GM23248 (cell line): ENCODE measurements at regions not wholly inside any gene's neighbourhood (a gene's known extent, or its start where the extent isn't known, plus 50 kb on each side); places are given as distances from the start of the nearest gene placed in this dataset.
A peak's percentile ranks its signal among the peaks of the same experiment; 100 is the strongest.

Experiments used
- DNase-seq: peaks from one replicate; pipeline ENCODE4 v3.0.0-alpha.2; 2015
- H2AFZ ChIP-seq: fragments of 200-600 bp; sonication (generic); 2 replicates; pipeline ENCODE4 v1.6.1; 2016; ENCODE audit warnings: antibody characterized with exemption
- H3F3A ChIP-seq: fragments of 200-600 bp; sonication (generic); 2 replicates; pipeline ENCODE4 v1.6.1; 2016; ENCODE audit warnings: mild to moderate bottlenecking, antibody characterized with exemption, mixed run types; ENCODE audit not compliant: insufficient read depth
- H3K27ac ChIP-seq: fragments of 200-600 bp; sonication (generic); 2 replicates; pipeline ENCODE4 v1.5.1; 2016; ENCODE audit warnings: mild to moderate bottlenecking
- H3K27me3 ChIP-seq: fragments of 200-600 bp; sonication (generic); replicated peaks from 2 replicates; pipeline ENCODE4 v1.6.1; 2016; ENCODE audit warnings: mild to moderate bottlenecking; ENCODE audit not compliant: insufficient read depth
- H3K36me3 ChIP-seq: fragments of 200-600 bp; sonication (generic); 2 replicates; pipeline ENCODE4 v1.6.1; 2016; ENCODE audit warnings: low read depth, mild to moderate bottlenecking
- H3K4me1 ChIP-seq: fragments of 200-600 bp; sonication (generic); 2 replicates; pipeline ENCODE4 v1.6.1; 2016; ENCODE audit warnings: mild to moderate bottlenecking; ENCODE audit not compliant: insufficient read depth
- H3K4me2 ChIP-seq: fragments of 200-600 bp; sonication (generic); one replicate; pipeline ENCODE4 v1.6.1; 2016; ENCODE audit warnings: mild to moderate bottlenecking; ENCODE audit not compliant: unreplicated experiment
- H3K4me3 ChIP-seq: fragments of 200-600 bp; sonication (generic); 2 replicates; pipeline ENCODE4 v1.5.1; 2016; ENCODE audit warnings: mild to moderate bottlenecking
- H3K79me2 ChIP-seq: fragments of 200-600 bp; sonication (generic); 2 replicates; pipeline ENCODE4 v1.6.1; 2016; ENCODE audit warnings: mild to moderate bottlenecking; ENCODE audit not compliant: insufficient read depth
- H3K9ac ChIP-seq: fragments of 200-600 bp; sonication (generic); 2 replicates; pipeline ENCODE4 v1.6.1; 2016; ENCODE audit warnings: mild to moderate bottlenecking
- H3K9me2 ChIP-seq: fragments of 200-600 bp; sonication (generic); 2 replicates; pipeline ENCODE4 v1.6.1; 2016; ENCODE audit warnings: mixed run types, mild to moderate bottlenecking, moderate library complexity; ENCODE audit not compliant: insufficient read depth
- H3K9me3 ChIP-seq: fragments of 200-600 bp; sonication (generic); one replicate; pipeline ENCODE4 v1.6.1; 2017; ENCODE audit warnings: low read depth
- H4K20me1 ChIP-seq: fragments of 200-600 bp; sonication (generic); 2 replicates; pipeline ENCODE4 v1.6.0; 2016; ENCODE audit not compliant: insufficient read depth
- EZH2 ChIP-seq: fragments of 200-600 bp; sonication (generic); IDR thresholded peaks from 2 replicates; pipeline ENCODE4 v1.6.1; 2018; ENCODE audit warnings: antibody characterized with exemption, mild to moderate bottlenecking; ENCODE audit not compliant: insufficient read depth, poor library complexity, severe bottlenecking
- EZH2phosphoT487 ChIP-seq: fragments of 200-600 bp; sonication (generic); IDR thresholded peaks from 2 replicates; pipeline ENCODE4 v1.6.1; 2018; ENCODE audit warnings: antibody characterized with exemption, moderate library complexity, mild to moderate bottlenecking, low read depth; ENCODE audit not compliant: insufficient read depth
- WGBS, 2 experiments: methylation state at CpG; one replicate each; pipeline ENCODE4 v1.1.6; 2015 to 2017; ENCODE audit warnings: low lambda C conversion rate in 2 of 2, low coverage in 1 of 2; ENCODE audit errors: missing lambda C conversion rate in 2 of 2; 5-methylcytosine and 5-hydroxymethylcytosine counted together
- in situ Hi-C: fragments of 300-500 bp; cut with MboI; formaldehyde crosslinking; loops from 2 replicates; pipeline ENCODE4 v1.15.0; 2020

DNA sequence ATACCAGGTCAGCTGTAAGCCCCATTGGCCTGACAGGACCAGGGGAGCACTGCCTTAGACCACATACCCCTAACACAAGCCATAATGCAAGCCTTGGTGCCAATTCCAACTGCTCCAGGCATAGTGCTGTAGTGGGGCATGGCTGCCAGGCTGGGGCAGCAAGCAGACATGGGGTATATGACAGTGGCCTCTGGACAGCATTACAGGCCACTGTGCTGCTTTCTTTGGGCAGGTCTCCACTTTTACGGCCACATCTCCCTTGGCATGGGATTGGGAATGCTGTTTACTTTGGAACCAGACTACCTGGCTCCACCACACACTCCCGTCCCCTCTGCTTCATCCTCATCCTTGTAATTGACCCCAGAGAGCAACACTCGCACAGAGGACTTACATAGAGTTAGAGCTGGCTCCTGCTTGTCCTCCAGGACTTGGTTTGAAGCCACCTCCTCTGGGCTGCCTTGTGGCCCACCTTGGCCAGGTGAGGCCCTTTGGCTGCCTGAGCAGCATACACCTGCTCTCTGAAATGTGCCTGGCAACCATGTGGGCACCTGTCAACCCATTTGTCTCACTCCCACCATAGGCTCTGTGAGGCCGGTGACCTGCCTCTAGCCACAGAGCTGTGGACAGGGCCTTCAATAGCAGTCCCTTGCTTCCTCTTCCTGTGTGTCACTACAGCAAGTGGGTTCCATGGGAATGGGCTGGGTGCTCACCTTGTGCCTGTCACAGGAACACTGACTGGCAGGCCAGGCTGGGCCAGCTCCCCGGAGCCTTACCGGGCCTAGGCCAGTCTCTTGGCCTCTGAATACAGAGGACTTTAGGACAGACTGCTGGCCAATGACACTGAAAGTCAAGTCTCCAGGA is 262.6 kb upstream of the HS6ST1 start:
- Histone ChIP-seq H3K27ac (no peak overlapping the region), H3K9me2 (no peaks in the 10 kb centered on the region), H3K4me3 (no peak overlapping the region), H3K36me3 (no peaks in the 10 kb centered on the region), H3K27me3 (no peaks in the 10 kb centered on the region), H3K4me1 (peaks cover 17% of the 10 kb centered on the region), H3F3A (peaks cover 17% of the 10 kb centered on the region), H3K9me3 (no peaks in the 10 kb centered on the region), H3K9ac (no peak overlapping the region), H3K79me2 (no peaks in the 10 kb centered on the region), H3K4me2 (no peak overlapping the region), H4K20me1 (no peaks in the 10 kb centered on the region), H2AFZ (no peak overlapping the region)
- in situ Hi-C loops, result no loop called here
- TF ChIP-seq EZH2, result no peak
- no peak for TF ChIP-seq EZH2phosphoT487
- DNase-seq, result no peak
- 93 to 100% methylated on average over 6 of the region's 6 CpGs for WGBS, 2 experiments

DNA sequence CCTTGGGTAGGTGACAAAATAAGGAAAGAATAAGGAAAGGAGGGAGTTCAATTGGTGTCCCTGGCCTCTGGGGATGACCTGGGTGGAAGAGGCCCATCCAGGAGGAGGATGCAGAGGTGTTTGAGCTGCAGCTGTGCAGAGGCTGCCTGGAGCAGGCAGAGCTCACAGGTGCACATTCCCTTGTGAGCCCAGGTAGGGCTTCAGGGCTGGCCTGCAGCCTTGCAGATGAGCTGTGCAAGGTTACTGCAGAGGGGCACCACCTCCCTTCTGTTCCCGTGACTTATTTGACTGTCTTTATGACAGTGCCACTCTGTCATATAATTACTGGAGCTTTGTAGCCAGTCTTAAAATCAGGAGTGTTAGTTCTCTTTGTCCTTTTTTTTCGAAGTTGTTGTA is 263.2 kb upstream of the HS6ST1 start:
- no peaks in the 10 kb centered on the region for H4K20me1 ChIP-seq
- no peaks in the 10 kb centered on the region for H3K27me3 ChIP-seq
- no peak overlapping the region for H3K4me2 ChIP-seq
- WGBS, 2 experiments, result 86% methylated on average over 2 of the region's 2 CpGs
- H3K9ac ChIP-seq, result no peak overlapping the region
- no peak for TF ChIP-seq EZH2
- TF ChIP-seq EZH2phosphoT487, result no peak
- H3K4me1 ChIP-seq, result peaks cover 21% of the 10 kb centered on the region
- in situ Hi-C loops, result no loop called here
- H2AFZ ChIP-seq, result no peak overlapping the region
- H3K9me2 ChIP-seq, result no peaks in the 10 kb centered on the region
- H3F3A ChIP-seq, result peaks cover 17% of the 10 kb centered on the region
- no peaks in the 10 kb centered on the region for H3K9me3 ChIP-seq
- H3K4me3 ChIP-seq, result no peak overlapping the region
- H3K36me3 ChIP-seq, result no peaks in the 10 kb centered on the region
- H3K79me2 ChIP-seq, result no peaks in the 10 kb centered on the region
- no peak for DNase-seq
- no peak overlapping the region for H3K27ac ChIP-seq

DNA sequence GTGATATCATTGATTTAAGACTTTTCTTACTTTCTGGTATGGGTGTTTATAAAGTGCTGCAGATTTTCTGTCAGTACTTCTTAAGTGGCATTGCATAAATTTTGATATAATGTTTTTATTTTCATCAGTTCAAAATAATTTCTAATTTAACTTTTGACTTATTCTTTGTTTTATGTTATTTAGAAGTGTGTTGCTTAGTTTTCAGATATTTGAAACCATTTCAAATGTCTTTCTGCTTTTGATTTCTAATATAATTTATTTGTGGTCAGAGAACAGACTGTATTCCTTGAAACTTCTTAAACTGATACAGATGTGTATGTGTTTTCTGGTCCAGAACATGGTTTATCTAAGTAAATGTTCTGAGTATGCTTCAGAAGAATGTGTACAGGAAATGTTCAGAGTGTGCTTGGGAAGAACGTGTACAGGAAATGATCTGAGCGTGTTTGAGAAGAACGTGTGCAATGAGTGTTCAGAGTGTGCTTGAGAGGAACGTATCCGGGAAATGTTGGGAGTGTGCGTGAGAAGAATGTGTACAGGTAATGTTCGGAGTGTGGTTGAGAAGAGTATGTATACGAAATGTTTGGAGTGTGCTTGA is 265.7 kb upstream of the HS6ST1 start:
- Histone ChIP-seq H4K20me1 (no peaks in the 10 kb centered on the region), H3K79me2 (no peaks in the 10 kb centered on the region), H3K9me3 (no peaks in the 10 kb centered on the region), H2AFZ (no peak overlapping the region), H3K4me2 (peak overlapping the region; percentile 21), H3K9ac (no peak overlapping the region), H3K27me3 (no peaks in the 10 kb centered on the region), H3K9me2 (no peaks in the 10 kb centered on the region), H3K4me1 (peaks cover 21% of the 10 kb centered on the region), H3K4me3 (no peak overlapping the region), H3K27ac (peak overlapping the region; percentile 70), H3K36me3 (no peaks in the 10 kb centered on the region), H3F3A (peaks cover 17% of the 10 kb centered on the region)
- peak; percentile 95 for TF ChIP-seq EZH2phosphoT487
- TF ChIP-seq EZH2, result no peak
- peak; percentile 84 for DNase-seq
- 7 to 8% methylated on average over 8 of the region's 8 CpGs for WGBS, 2 experiments
- in situ Hi-C loops, result no loop called here

DNA sequence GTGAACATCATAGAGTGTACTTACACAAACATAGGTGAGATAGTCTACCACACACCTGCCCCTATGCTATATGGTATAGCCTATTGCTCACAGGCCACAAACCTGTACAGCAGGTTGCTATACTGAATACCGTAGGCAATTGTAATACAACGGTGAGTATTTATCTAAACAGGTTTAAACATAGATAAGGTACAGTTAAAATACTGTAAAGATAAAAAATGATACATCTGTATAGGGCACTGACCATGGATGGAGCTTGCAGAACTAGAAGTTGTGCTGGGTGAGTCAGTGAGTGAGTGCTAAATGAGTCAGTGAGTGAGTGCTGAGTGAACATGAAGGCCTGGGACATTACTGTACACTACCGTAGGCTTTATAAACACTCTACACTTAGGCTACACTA is 267.0 kb upstream of the HS6ST1 start:
- no peak for TF ChIP-seq EZH2
- TF ChIP-seq EZH2phosphoT487, result no peak
- in situ Hi-C loops, result no loop called here
- DNase-seq, result peak; percentile 93
- Histone ChIP-seq H3K9ac (no peak overlapping the region), H2AFZ (no peak overlapping the region), H3K4me1 (peaks cover 21% of the 10 kb centered on the region), H3K27me3 (no peaks in the 10 kb centered on the region), H3F3A (peaks cover 17% of the 10 kb centered on the region), H3K9me2 (no peaks in the 10 kb centered on the region), H3K4me3 (no peak overlapping the region), H3K36me3 (no peaks in the 10 kb centered on the region), H3K9me3 (no peaks in the 10 kb centered on the region), H4K20me1 (no peaks in the 10 kb centered on the region), H3K4me2 (no peak overlapping the region), H3K27ac (peak overlapping the region; percentile 70), H3K79me2 (no peaks in the 10 kb centered on the region)
- WGBS, 2 experiments, result 6 to 7% methylated on average over 3 of the region's 3 CpGs
